ENCODE measurements at regions not wholly inside any gene's neighbourhood (a gene's known extent, or its start where the extent isn't known, plus 50 kb on each side); places are given as distances from the start of the nearest gene placed in this dataset.

DNA sequence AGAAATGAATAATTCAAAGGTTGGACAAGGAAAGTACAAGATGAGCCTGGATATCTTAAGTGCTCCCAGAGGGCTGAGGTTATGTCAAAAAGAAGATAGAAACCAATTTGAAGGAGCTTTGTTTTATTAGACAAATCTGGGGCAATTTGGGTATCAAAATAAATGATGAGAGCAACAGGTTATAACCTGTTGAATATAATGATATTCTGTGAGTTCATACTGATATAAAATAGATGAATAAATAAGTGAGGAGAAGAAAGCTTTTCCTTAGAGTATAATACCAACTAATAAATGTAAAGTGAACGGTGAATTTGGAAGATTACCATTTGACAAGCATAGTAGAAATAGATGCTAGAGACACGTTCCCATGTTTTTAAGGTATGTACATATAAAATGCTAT, 544.2 kb upstream of the ANKRD30A start:
- TF ChIP-seq POLR2A (IDR thresholded peaks at IDR 0.05) (no peak), EP300 (IDR thresholded peaks at IDR 0.05) (no peak)
- TF ChIP-seq, protein P1, sequence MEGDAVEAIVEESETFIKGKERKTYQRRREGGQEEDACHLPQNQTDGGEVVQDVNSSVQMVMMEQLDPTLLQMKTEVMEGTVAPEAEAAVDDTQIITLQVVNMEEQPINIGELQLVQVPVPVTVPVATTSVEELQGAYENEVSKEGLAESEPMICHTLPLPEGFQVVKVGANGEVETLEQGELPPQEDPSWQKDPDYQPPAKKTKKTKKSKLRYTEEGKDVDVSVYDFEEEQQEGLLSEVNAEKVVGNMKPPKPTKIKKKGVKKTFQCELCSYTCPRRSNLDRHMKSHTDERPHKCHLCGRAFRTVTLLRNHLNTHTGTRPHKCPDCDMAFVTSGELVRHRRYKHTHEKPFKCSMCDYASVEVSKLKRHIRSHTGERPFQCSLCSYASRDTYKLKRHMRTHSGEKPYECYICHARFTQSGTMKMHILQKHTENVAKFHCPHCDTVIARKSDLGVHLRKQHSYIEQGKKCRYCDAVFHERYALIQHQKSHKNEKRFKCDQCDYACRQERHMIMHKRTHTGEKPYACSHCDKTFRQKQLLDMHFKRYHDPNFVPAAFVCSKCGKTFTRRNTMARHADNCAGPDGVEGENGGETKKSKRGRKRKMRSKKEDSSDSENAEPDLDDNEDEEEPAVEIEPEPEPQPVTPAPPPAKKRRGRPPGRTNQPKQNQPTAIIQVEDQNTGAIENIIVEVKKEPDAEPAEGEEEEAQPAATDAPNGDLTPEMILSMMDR (IDR thresholded peaks at IDR 0.05) = no peak

All from upper lobe of left lung (tissue), 4 donors.